Suprapubic skin (tissue), 3 donors: ENCODE measurements at regions not wholly inside any gene's neighbourhood (a gene's known extent, or its start where the extent isn't known, plus 50 kb on each side); places are given as distances from the start of the nearest gene placed in this dataset.

Experiments used
- POLR2A ChIP-seq, 2 donors: fragments of 450-650 bp; IDR thresholded peaks; one replicate each; pipeline ENCODE4 v1.6.1; 2017; ENCODE audit warnings: antibody characterized with exemption in 2 of 2, mild to moderate bottlenecking in 2 of 2, moderate library complexity in 2 of 2
- TF ChIP-seq, protein P1 (sequence below), 2 donors: fragments of 200-600 bp in 1 of 2; fragments of 450-650 bp in 1 of 2; sonication (generic) in 1 of 2; IDR thresholded peaks; one replicate each; pipeline ENCODE4 v1.5.1; 2016 to 2019; ENCODE audit warnings: antibody characterized with exemption in 2 of 2, mild to moderate bottlenecking in 1 of 2, moderate library complexity in 1 of 2

DNA sequence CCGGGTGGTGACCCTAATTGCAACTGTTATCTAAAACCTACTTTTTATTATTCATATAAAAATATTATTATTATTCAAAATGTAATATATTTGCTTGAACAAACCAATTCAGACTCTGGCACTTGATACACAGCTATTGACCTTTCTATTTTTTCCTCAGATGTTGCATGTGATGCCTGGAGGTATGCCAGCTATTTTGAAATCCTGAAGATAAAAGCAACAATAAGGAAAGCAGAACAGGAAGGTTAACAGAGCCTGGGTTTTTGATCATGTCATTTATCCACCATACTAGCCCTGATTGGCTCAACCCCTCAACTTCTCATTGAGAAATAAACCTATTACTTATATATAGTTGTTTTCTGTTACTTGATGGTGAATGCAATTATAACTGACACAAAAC is 340.9 kb upstream of the KIF2A start:
- TF ChIP-seq POLR2A (IDR thresholded peaks at IDR 0.05), result no peak
- TF ChIP-seq, protein P1, sequence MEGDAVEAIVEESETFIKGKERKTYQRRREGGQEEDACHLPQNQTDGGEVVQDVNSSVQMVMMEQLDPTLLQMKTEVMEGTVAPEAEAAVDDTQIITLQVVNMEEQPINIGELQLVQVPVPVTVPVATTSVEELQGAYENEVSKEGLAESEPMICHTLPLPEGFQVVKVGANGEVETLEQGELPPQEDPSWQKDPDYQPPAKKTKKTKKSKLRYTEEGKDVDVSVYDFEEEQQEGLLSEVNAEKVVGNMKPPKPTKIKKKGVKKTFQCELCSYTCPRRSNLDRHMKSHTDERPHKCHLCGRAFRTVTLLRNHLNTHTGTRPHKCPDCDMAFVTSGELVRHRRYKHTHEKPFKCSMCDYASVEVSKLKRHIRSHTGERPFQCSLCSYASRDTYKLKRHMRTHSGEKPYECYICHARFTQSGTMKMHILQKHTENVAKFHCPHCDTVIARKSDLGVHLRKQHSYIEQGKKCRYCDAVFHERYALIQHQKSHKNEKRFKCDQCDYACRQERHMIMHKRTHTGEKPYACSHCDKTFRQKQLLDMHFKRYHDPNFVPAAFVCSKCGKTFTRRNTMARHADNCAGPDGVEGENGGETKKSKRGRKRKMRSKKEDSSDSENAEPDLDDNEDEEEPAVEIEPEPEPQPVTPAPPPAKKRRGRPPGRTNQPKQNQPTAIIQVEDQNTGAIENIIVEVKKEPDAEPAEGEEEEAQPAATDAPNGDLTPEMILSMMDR (IDR thresholded peaks at IDR 0.05), result no peak
